Stomach (tissue), 8 donors: ENCODE measurements at regions not wholly inside any gene's neighbourhood (a gene's known extent, or its start where the extent isn't known, plus 50 kb on each side); places are given as distances from the start of the nearest gene placed in this dataset.

ENCODE experiments used
- DNase-seq, 2 donors: peaks; one replicate each; pipeline versions ENCODE4 v3.0.0 to v3.0.0-alpha.2; 2013 to 2019
- H3K27ac ChIP-seq, 5 donors: fragments of 200-600 bp in 4 of 5; sonication (generic) in 4 of 5; one replicate each; pipeline ENCODE4 v1.5.1; 2013 to 2019; ENCODE audit warnings: mild to moderate bottlenecking in 1 of 5, moderate library complexity in 1 of 5
- H3K27me3 ChIP-seq, 3 donors: fragments of 200-600 bp; sonication (generic); one replicate each; pipeline ENCODE4 v1.5.1; 2017 to 2019; ENCODE audit warnings: mixed run types in 1 of 3
- H3K36me3 ChIP-seq, 4 donors: fragments of 200-600 bp; sonication (generic); 1 replicate in 3 of 4; 2 replicates in 1 of 4; pipeline ENCODE4 v1.5.1; 2016 to 2019
- H3K4me1 ChIP-seq, 4 donors: fragments of 200-600 bp; sonication (generic); one replicate each; pipeline ENCODE4 v1.5.1; 2016 to 2019
- H3K4me3 ChIP-seq, 4 donors: fragments of 200-600 bp; sonication (generic) in 3 of 4; one replicate each; pipeline ENCODE4 v1.5.1; 2016 to 2019; ENCODE audit warnings: mild to moderate bottlenecking in 1 of 4
- H3K9me3 ChIP-seq, 4 donors: fragments of 200-600 bp; sonication (generic); one replicate each; pipeline ENCODE4 v1.5.1; 2016 to 2019
- EP300 ChIP-seq: sonication (generic); formaldehyde crosslinking; IDR thresholded peaks from one replicate; pipeline ENCODE4 v1.6.1; 2017; ENCODE audit warnings: antibody characterized with exemption
- POLR2A ChIP-seq, 4 donors: fragments of 450-650 bp; IDR thresholded peaks; one replicate each; pipeline ENCODE4 v1.6.1; 2016; ENCODE audit warnings: antibody characterized with exemption in 4 of 4, control low read depth in 2 of 4, mild to moderate bottlenecking in 1 of 4, moderate library complexity in 1 of 4
- POLR2AphosphoS5 ChIP-seq, 3 donors: sonication (generic); formaldehyde crosslinking; IDR thresholded peaks; one replicate each; pipeline ENCODE4 v1.6.1; 2016; ENCODE audit warnings: antibody characterized with exemption in 3 of 3
- WGBS, 5 donors: extraction: QIAGEN DNeasy Blood & Tissue Kit in 3 of 5; methylation state at CpG; one replicate each; pipeline versions ENCODE4 v1.1.5 to v1.1.7; 2013 to 2018; 5-methylcytosine and 5-hydroxymethylcytosine counted together
- intact Hi-C: fragments of 100-400 bp; cut with DNase I; formaldehyde crosslinking; loops from one replicate; pipeline ENCODE4 v1.15.1; 2023; ENCODE audit warnings: low total_unique reads
- TF ChIP-seq, protein P1 (sequence below), 7 experiments: fragments of 450-650 bp in 4 of 7; fragments of 200-600 bp in 3 of 7; sonication (generic) in 3 of 7; IDR thresholded peaks; one replicate each; pipeline ENCODE4 v1.5.1; 2016 to 2019; ENCODE audit warnings: antibody characterized with exemption in 7 of 7, control low read depth in 2 of 7, mild to moderate bottlenecking in 1 of 7
- donor health status: healthy with polysubstance abuse.
- donor health status: Bipolar disorder and iron deficiency.
- donor health status: healthy.

DNA sequence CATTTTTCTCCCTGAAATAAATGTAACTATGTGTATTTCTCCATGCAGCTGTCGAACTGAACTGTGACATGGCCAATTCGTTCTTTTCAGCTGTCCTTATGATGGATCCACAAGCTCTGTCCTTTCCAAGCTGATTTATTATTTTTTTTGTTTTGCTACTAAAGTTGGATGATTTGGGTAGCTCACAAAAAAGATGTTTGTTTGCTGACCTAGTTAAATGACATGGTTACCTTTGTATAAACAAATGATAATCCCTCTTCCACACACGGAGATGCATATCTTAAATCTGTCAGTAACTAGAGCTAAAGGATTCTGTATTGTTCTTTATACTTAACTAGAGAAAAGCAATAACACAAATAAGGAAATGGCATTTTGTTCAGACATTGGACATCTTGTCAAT, 884.3 kb upstream of the PCDH20 start:
- no peak overlapping the region for H3K4me3 ChIP-seq
- no peaks in the 10 kb centered on the region for H3K4me1 ChIP-seq
- no peaks in the 10 kb centered on the region for H3K9me3 ChIP-seq
- H3K27me3 ChIP-seq, result no peaks in the 10 kb centered on the region
- 31 to 38% (median 35%) methylated on average over 3 of the region's 3 CpGs for WGBS, 5 donors
- intact Hi-C loops, result no loop called here
- H3K36me3 ChIP-seq, result no peaks in the 10 kb centered on the region
- no peak for DNase-seq
- no peak for TF ChIP-seq POLR2A (IDR thresholded peaks at IDR 0.05)
- TF ChIP-seq, protein P1, sequence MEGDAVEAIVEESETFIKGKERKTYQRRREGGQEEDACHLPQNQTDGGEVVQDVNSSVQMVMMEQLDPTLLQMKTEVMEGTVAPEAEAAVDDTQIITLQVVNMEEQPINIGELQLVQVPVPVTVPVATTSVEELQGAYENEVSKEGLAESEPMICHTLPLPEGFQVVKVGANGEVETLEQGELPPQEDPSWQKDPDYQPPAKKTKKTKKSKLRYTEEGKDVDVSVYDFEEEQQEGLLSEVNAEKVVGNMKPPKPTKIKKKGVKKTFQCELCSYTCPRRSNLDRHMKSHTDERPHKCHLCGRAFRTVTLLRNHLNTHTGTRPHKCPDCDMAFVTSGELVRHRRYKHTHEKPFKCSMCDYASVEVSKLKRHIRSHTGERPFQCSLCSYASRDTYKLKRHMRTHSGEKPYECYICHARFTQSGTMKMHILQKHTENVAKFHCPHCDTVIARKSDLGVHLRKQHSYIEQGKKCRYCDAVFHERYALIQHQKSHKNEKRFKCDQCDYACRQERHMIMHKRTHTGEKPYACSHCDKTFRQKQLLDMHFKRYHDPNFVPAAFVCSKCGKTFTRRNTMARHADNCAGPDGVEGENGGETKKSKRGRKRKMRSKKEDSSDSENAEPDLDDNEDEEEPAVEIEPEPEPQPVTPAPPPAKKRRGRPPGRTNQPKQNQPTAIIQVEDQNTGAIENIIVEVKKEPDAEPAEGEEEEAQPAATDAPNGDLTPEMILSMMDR (IDR thresholded peaks at IDR 0.05), result no peak
- no peak for TF ChIP-seq POLR2AphosphoS5 (IDR thresholded peaks at IDR 0.05)
- TF ChIP-seq EP300, result no peak
- no peak overlapping the region for H3K27ac ChIP-seq

DNA sequence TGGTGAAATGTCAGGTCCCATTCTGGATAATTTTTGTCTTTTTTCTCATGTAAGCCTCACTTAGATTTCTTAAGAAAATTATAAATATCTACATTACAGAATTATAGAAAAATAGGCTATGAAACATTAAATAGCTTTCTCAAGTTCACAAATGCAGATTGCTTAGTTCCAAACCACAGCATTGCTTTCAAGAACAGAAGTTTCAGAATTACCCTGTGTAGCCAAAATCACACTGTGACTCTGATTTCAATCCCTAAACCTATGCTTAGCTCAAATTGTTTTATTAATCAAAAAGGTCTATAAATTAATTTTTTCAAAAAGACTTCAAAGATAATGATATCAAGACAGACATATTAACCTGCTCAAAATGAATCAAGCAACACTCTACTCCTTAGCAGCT, 881.2 kb upstream of the PCDH20 start:
- no peaks in the 10 kb centered on the region for H3K27me3 ChIP-seq
- H3K4me3 ChIP-seq, result no peak overlapping the region
- DNase-seq, result no peak
- intact Hi-C loops, result no loop called here
- no peak overlapping the region for H3K27ac ChIP-seq
- TF ChIP-seq POLR2AphosphoS5 (IDR thresholded peaks at IDR 0.05) (no peak), EP300 (no peak), POLR2A (IDR thresholded peaks at IDR 0.05) (no peak)
- TF ChIP-seq, protein P1 (IDR thresholded peaks at IDR 0.05), result no peak
- H3K9me3 ChIP-seq, result no peaks in the 10 kb centered on the region
- no peaks in the 10 kb centered on the region for H3K4me1 ChIP-seq
- no peaks in the 10 kb centered on the region for H3K36me3 ChIP-seq

DNA sequence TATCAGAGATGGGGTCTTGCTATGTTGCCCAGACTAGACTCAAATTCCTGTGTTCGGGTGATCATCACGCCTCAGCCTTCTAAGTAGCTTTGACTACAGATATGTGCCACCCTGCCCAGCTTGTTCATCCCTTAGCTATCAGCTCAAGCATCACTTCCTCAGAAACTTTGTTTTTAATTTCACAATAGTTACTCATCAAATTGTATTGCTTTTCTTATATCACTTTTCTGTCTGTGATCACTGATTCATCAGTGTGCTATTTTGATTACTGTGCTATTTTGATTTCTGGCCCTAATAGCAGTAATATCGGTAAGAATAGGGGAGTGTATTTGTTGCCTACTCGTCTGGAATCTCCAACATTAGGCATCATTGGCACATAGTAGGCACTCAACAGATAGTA, 878.6 kb upstream of the PCDH20 start:
- H3K4me3 ChIP-seq, result no peak overlapping the region
- H3K9me3 ChIP-seq, result no peaks in the 10 kb centered on the region
- 64 to 88% (median 73%) methylated on average over 4 of the region's 4 CpGs for WGBS, 5 donors
- no peaks in the 10 kb centered on the region for H3K27me3 ChIP-seq
- H3K36me3 ChIP-seq, result no peaks in the 10 kb centered on the region
- no peak overlapping the region for H3K27ac ChIP-seq
- TF ChIP-seq, protein P1 (IDR thresholded peaks at IDR 0.05), result no peak
- TF ChIP-seq POLR2AphosphoS5 (IDR thresholded peaks at IDR 0.05), result no peak
- TF ChIP-seq EP300, result no peak
- no peak for TF ChIP-seq POLR2A (IDR thresholded peaks at IDR 0.05)
- intact Hi-C loops, result no loop called here
- H3K4me1 ChIP-seq, result no peaks in the 10 kb centered on the region
- no peak for DNase-seq

DNA sequence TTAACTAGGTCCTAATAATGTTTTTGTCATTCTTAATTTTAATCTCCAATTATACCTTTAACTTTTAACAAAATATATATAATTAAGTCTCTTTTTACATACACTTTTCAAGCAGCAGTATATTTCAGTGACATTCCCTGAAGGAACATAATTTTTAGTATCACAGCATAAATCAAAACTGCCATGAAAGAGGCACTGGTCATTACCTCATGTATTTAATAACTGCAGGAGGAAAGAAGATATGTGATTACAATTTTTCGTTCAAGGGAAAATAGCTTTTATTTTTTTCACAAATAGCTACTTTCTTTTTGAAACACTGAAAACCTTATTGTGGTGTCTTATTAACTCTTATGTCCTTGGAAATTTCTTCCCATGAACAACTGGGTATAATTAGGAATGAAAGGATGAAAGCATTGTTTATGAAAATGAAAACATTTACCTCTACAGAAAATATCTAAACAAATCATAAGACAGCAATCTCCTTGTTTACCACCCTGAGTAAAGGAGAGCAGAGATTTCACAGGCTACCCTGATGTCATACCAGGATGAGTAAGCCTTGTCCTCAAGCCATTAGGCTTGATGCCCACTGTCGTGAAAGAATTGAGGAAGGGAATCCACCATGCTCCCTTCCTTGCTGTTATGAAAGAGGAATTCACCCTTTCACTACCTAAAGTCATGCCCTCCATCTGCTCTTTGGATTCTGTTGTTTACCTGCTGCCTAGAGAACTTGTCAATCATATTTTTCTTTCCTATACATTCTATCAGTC, 877.2 kb upstream of the PCDH20 start:
- DNase-seq, result no peak
- Histone ChIP-seq H3K36me3 (no peaks in the 10 kb centered on the region), H3K9me3 (no peaks in the 10 kb centered on the region), H3K27ac (no peak overlapping the region), H3K27me3 (no peaks in the 10 kb centered on the region), H3K4me1 (no peaks in the 10 kb centered on the region), H3K4me3 (no peak overlapping the region)
- WGBS, 5 donors, result 44 to 69% (median 57%) methylated on average over 2 of the region's 2 CpGs
- intact Hi-C loops, result no loop called here
- TF ChIP-seq EP300 (no peak), POLR2AphosphoS5 (IDR thresholded peaks at IDR 0.05) (no peak), POLR2A (IDR thresholded peaks at IDR 0.05) (no peak)
- TF ChIP-seq, protein P1 (IDR thresholded peaks at IDR 0.05), result no peak
